K562 (cell line): ENCODE measurements at regions not wholly inside any gene's neighbourhood (a gene's known extent, or its start where the extent isn't known, plus 50 kb on each side); places are given as distances from the start of the nearest gene placed in this dataset.

Source experiments
- ATAC-seq: fragments of 200-7000 bp; cut with Tn5 transposase; 3 replicates; pipeline ENCODE4 v1.9.1; 2020; ENCODE audit warnings: moderate library complexity
- BruUV-seq: library from RNA; stranded (reverse); fragments of 400-500 nt; replicated peaks from 2 replicates; lab custom pipeline; 2021; lab: Mats Ljungman, UMichigan
- CTCF ChIA-PET: fragments of 300-600 bp; formaldehyde crosslinking; extraction: SDS; loops from one replicate; lab custom pipeline; 2021; ENCODE audit warnings: low intra/inter-chr PET ratio; lab: Yijun Ruan, JAX
- POLR2A ChIA-PET: fragments of 300-600, 350-650 bp; sonication (Branson Sonifier 250); formaldehyde crosslinking; extraction: SDS; loops from one replicate; lab custom pipeline; 2021; ENCODE audit warnings: antibody characterized with exemption, inconsistent platforms; lab: Yijun Ruan, JAX
- DNase-seq, 4 experiments: peaks; one replicate each; pipeline versions ENCODE4 v3.0.0 to v3.0.0-alpha.2; 2011 to 2018; ENCODE audit warnings: low spot score in 3 of 4, mixed read lengths in 3 of 4; ENCODE audit errors: extremely low read depth in 1 of 4
- FAIRE-seq: peaks from 2 replicates; lab custom pipeline; 2011; peaks lifted over from hg19 to GRCh38; lab: Jason Lieb, UNC
- H2AFZ ChIP-seq: 2 replicates; pipeline ENCODE4 v1.6.0; 2011; ENCODE audit warnings: low read depth, low read length, control low read depth, inconsistent platforms
- H3K27ac ChIP-seq: fragments of 200-600 bp; 3 replicates; pipeline ENCODE4 v1.8.0; 2011; ENCODE audit warnings: low read depth, mild to moderate bottlenecking, control low read depth, inconsistent platforms, low read length, moderate library complexity, mixed read lengths; ENCODE audit errors: extremely low read depth
- H3K27me3 ChIP-seq, 2 experiments: fragments of 300-600 bp in 1 of 2; 2 replicates in 1 of 2; 3 replicates in 1 of 2; pipeline versions ENCODE4 v1.6.0 to v1.8.0; 2011; ENCODE audit warnings: inconsistent platforms in 2 of 2, low read length in 2 of 2, mild to moderate bottlenecking in 1 of 2, mixed read lengths in 1 of 2, moderate library complexity in 1 of 2; ENCODE audit not compliant: control insufficient read depth in 2 of 2, insufficient read depth in 2 of 2
- H3K36me3 ChIP-seq: fragments of 300-600 bp; 3 replicates; pipeline ENCODE4 v1.8.0; 2011; ENCODE audit warnings: mild to moderate bottlenecking, low read length, inconsistent platforms; ENCODE audit not compliant: control insufficient read depth, insufficient read depth
- H3K4me1 ChIP-seq, 2 experiments: fragments of 200-600 bp in 1 of 2; replicated peaks in 1 of 2; 2 replicates in 1 of 2; 3 replicates in 1 of 2; pipeline versions ENCODE4 v1.5.1 to v1.8.0; 2011; ENCODE audit warnings: inconsistent platforms in 2 of 2, low read length in 2 of 2, mild to moderate bottlenecking in 1 of 2, mixed read lengths in 1 of 2, moderate library complexity in 1 of 2; ENCODE audit not compliant: control insufficient read depth in 2 of 2, insufficient read depth in 2 of 2
- H3K4me2 ChIP-seq: 2 replicates; pipeline ENCODE4 v1.6.1; 2011; ENCODE audit warnings: low read length, control low read depth, inconsistent platforms, mixed read lengths; ENCODE audit not compliant: insufficient read depth
- H3K4me3 ChIP-seq: fragments of 200-600 bp; sonication (generic), shearing (Covaris generic); 2 replicates; pipeline ENCODE4 v1.5.1; 2016; ENCODE audit warnings: control low read depth, inconsistent platforms
- H3K79me2 ChIP-seq: fragments of 200-600 bp; 3 replicates; pipeline ENCODE4 v1.8.0; 2011; ENCODE audit warnings: low read length, inconsistent platforms; ENCODE audit not compliant: control insufficient read depth, insufficient read depth
- H3K9ac ChIP-seq, 2 experiments: 2 replicates each; pipeline versions ENCODE4 v1.6.0 to v1.6.1; 2011; ENCODE audit warnings: low read depth in 2 of 2, low read length in 2 of 2, control low read depth in 1 of 2, inconsistent platforms in 1 of 2, mild to moderate bottlenecking in 1 of 2, mixed read lengths in 1 of 2; ENCODE audit not compliant: insufficient read depth in 1 of 2
- H3K9me1 ChIP-seq: one replicate; pipeline ENCODE4 v1.6.0; 2011; ENCODE audit warnings: inconsistent platforms, mild to moderate bottlenecking, low read length, moderate library complexity; ENCODE audit not compliant: control insufficient read depth, insufficient read depth
- H3K9me3 ChIP-seq: replicated peaks from 2 replicates; pipeline ENCODE4 v1.5.1; 2011; ENCODE audit warnings: low read depth, low read length, inconsistent platforms; ENCODE audit not compliant: control insufficient read depth, insufficient read depth
- H4K20me1 ChIP-seq: replicated peaks from 2 replicates; pipeline ENCODE4 v1.6.1; 2011; ENCODE audit warnings: low read length, inconsistent platforms, mixed read lengths; ENCODE audit not compliant: control insufficient read depth, insufficient read depth
- BHLHE40 ChIP-seq: IDR thresholded peaks from 2 replicates; pipeline ENCODE4 v1.6.1; 2011; ENCODE audit warnings: low read length, improper control_type of control experiment
- CBFB ChIP-seq: sonication (generic); formaldehyde crosslinking; IDR thresholded peaks from 2 replicates; pipeline ENCODE4 v1.4.0; 2020; ENCODE audit warnings: mild to moderate bottlenecking, missing genetic modification reagents
- CBX3 ChIP-seq, 2 experiments: IDR thresholded peaks; 1 replicate in 1 of 2; 2 replicates in 1 of 2; pipeline ENCODE4 v1.6.1; 2012; ENCODE audit warnings: inconsistent platforms in 2 of 2, low read length in 2 of 2, borderline replicate concordance in 1 of 2, control low read depth in 1 of 2
- GATAD2A ChIP-seq: fragments of 450-650 bp; IDR thresholded peaks from 2 replicates; pipeline ENCODE4 v1.6.1; 2017
- HNRNPK ChIP-seq: fragments of 200-400 bp; formaldehyde crosslinking; IDR thresholded peaks from one replicate; pipeline ENCODE4 v1.6.1; 2018; ENCODE audit warnings: mild to moderate bottlenecking, low read depth, low read length; ENCODE audit not compliant: poor library complexity, severe bottlenecking
- JUNB ChIP-seq: fragments of 450-650 bp; formaldehyde crosslinking; conservative IDR thresholded peaks from 2 replicates; pipeline ENCODE4 v1.4.0; 2020; ENCODE audit warnings: mild to moderate bottlenecking
- KLF1 ChIP-seq: fragments of 450-650 bp; IDR thresholded peaks from 2 replicates; pipeline ENCODE4 v1.6.1; 2016; ENCODE audit warnings: missing genetic modification characterization, missing compliant biosample characterization
- LEF1 ChIP-seq: fragments of 450-650 bp; IDR thresholded peaks from 2 replicates; pipeline ENCODE4 v1.6.1; 2016; ENCODE audit warnings: mild to moderate bottlenecking
- MEIS2 ChIP-seq: fragments of 450-650 bp; IDR thresholded peaks from 2 replicates; pipeline ENCODE4 v1.6.1; 2014; ENCODE audit warnings: mild to moderate bottlenecking; ENCODE audit not compliant: partially characterized antibody
- NCOA4 ChIP-seq: fragments of 450-650 bp; IDR thresholded peaks from 2 replicates; pipeline ENCODE4 v1.6.1; 2018; ENCODE audit warnings: mild to moderate bottlenecking; ENCODE audit not compliant: partially characterized antibody
- SREBF1 ChIP-seq: fragments of 150-350 bp; IDR thresholded peaks from 2 replicates; pipeline ENCODE4 v1.6.1; 2014; ENCODE audit warnings: antibody characterized with exemption, low read depth, low read length, borderline replicate concordance
- ZBTB43 ChIP-seq: sonication (generic); formaldehyde crosslinking; IDR thresholded peaks from 2 replicates; pipeline ENCODE4 v1.8.0; 2023; ENCODE audit warnings: mild to moderate bottlenecking, missing genetic modification reagents
- ZNF146 ChIP-seq: IDR thresholded peaks from one replicate; pipeline ENCODE4 v1.6.1; 2018; ENCODE audit warnings: missing compliant biosample characterization; ENCODE audit not compliant: unreplicated experiment
- ZNF639 ChIP-seq, 2 experiments: fragments of 200-800 bp in 1 of 2; sonication (Bioruptor generic) in 1 of 2; sonication (generic) in 1 of 2; formaldehyde crosslinking in 1 of 2; IDR thresholded peaks in 1 of 2; conservative IDR thresholded peaks in 1 of 2; 2 replicates each; pipeline versions ENCODE4 v1.5.0 to v1.6.1; 2016 to 2020; ENCODE audit warnings: missing compliant biosample characterization in 1 of 2, missing genetic modification characterization in 1 of 2, missing genetic modification reagents in 1 of 2
- WGBS: fragments of 100-300 bp; shearing (Covaris generic); methylation state at CpG from one replicate; pipeline ENCODE4 v1.1.6; 2016; ENCODE audit warnings: low coverage, mixed read lengths; ENCODE audit not compliant: insufficient coverage; ENCODE audit errors: missing lambda C conversion rate; 5-methylcytosine and 5-hydroxymethylcytosine counted together
- in situ Hi-C: fragments of 300-500 bp; cut with MboI; formaldehyde crosslinking; loops from 4 replicates; pipeline ENCODE4 v1.15.0; 2018; ENCODE audit warnings: inconsistent platforms, mixed read lengths
- intact Hi-C: fragments of 100-400 bp; cut with micrococcal nuclease; formaldehyde crosslinking; loops from 2 replicates; pipeline ENCODE4 v1.14.2; 2022
- TF ChIP-seq, protein P1 (sequence below): fragments of 200-800 bp; sonication (Bioruptor generic); IDR thresholded peaks from 2 replicates; pipeline ENCODE4 v1.6.1; 2017; ENCODE audit warnings: missing genetic modification characterization, missing compliant biosample characterization

GRCh38 chr5:123287881-123288280 is 135.3 kb downstream of the CEP120 start (continued):
- TF ChIP-seq ZBTB43 (CRISPR knock-in tag) (no peak), BHLHE40 (no peak)
- TF ChIP-seq, protein P1, sequence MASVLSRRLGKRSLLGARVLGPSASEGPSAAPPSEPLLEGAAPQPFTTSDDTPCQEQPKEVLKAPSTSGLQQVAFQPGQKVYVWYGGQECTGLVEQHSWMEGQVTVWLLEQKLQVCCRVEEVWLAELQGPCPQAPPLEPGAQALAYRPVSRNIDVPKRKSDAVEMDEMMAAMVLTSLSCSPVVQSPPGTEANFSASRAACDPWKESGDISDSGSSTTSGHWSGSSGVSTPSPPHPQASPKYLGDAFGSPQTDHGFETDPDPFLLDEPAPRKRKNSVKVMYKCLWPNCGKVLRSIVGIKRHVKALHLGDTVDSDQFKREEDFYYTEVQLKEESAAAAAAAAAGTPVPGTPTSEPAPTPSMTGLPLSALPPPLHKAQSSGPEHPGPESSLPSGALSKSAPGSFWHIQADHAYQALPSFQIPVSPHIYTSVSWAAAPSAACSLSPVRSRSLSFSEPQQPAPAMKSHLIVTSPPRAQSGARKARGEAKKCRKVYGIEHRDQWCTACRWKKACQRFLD (CRISPR knock-in tag), result no peak
- TF ChIP-seq, all 486 proteins: peak for 0

DNA sequence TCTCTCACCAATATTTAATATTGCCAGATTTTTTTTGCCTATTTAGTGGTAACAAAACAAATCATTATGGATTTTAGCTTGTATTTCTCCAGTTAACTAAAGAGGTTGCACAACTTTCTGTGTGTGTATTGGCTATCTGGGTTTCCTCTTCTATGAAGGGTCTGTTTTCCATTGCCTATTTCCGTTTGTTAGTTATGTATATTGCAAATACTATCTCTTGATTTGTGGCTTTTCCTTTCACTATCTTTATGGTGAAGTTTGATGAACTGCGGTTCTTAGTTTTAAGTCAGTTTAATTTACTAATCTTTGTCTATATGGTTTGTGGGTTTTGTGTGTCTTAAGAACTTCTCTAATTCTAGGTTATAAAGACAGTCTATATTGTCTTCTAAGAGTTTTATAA is 136.3 kb downstream of the CEP120 start:
- H3K36me3 ChIP-seq, result no peaks in the 10 kb centered on the region
- no peaks in the 10 kb centered on the region for H3K79me2 ChIP-seq
- H3K9me3 ChIP-seq, result no peaks in the 10 kb centered on the region
- no peak for TF ChIP-seq JUNB (CRISPR knock-in tag)
- TF ChIP-seq HNRNPK, result no peak
- no peak for TF ChIP-seq ZNF146
- no peak for TF ChIP-seq CBX3 (IDR thresholded peaks at IDR 0.05; ENCODE audit: borderline replicate concordance in 1 of 2, low read length in 2 of 2)
- no peak for TF ChIP-seq LEF1
- TF ChIP-seq CBFB (CRISPR knock-in tag), result no peak
- no peak for TF ChIP-seq SREBF1
- TF ChIP-seq MEIS2, result no peak
- no peak for TF ChIP-seq GATAD2A
- TF ChIP-seq NCOA4, result no peak
- TF ChIP-seq ZNF639 (CRISPR knock-in tag; conservative IDR thresholded peaks at IDR 0.05 in 1 of 2, IDR thresholded peaks at IDR 0.05 in 1 of 2), result no peak
- no peak for TF ChIP-seq KLF1 (tag)
- no peak overlapping the region for H3K4me3 ChIP-seq
- POLR2A ChIA-PET, result no interaction called here
- no peaks in the 10 kb centered on the region for H3K9me1 ChIP-seq
- in situ Hi-C loops (no loop called here), intact Hi-C loops (no loop called here)
- DNase-seq (no peak), ATAC-seq (no peak), FAIRE-seq (no peak)
- H3K4me2 ChIP-seq, result no peak overlapping the region
- BruUV-seq, result no TSS peak
- H3K4me1 ChIP-seq, result no peaks in the 10 kb centered on the region
- WGBS, result 10% methylated on average over 2 of the region's 2 CpGs
- H3K27ac ChIP-seq, result no peak overlapping the region
- peaks cover 0 to 10% of the 10 kb centered on the region in 2 experiments; a peak in 3 of 5 replicates for H3K27me3 ChIP-seq
- H3K9ac ChIP-seq, result no peak overlapping the region
- H2AFZ ChIP-seq, result no peak overlapping the region
- no peaks in the 10 kb centered on the region for H4K20me1 ChIP-seq
- CTCF ChIA-PET, result no interaction called here
